ENCODE measurements at regions not wholly inside any gene's neighbourhood (a gene's known extent, or its start where the extent isn't known, plus 50 kb on each side); places are given as distances from the start of the nearest gene placed in this dataset.

DNA sequence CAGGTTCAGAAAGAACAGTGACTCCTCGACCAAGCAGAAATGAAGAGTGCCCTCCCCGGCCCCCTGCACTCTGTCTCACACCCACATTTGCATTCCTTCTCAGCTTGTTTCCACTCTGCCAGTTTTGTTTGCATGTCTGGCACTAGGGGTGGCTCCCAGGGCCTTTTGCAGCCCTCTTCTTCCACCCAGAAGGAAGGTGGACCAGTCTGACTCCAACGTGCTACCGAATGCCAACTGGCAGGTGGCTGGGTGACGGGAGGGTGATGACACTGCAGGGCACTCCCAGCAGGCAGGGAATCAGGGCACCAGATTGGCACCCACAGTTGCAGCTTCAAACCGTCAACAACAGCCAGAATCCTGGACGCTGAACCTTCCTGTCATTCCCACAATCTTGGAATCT is 371.1 kb downstream of the TXNL1 start:
- Histone ChIP-seq H3K36me3 (replicated peaks in 1 of 2) (no peaks in the 10 kb centered on the region), H3K9me3 (replicated peaks in 1 of 3) (no peaks in the 10 kb centered on the region), H3K27ac (no peak overlapping the region), H3K4me3 (no peak overlapping the region), H3K4me1 (replicated peaks in 1 of 2) (no peaks in the 10 kb centered on the region), H3K27me3 (no peaks in the 10 kb centered on the region)
- intact Hi-C loops (cut with DNase I): no loop called here
- no peak for DNase-seq
- TF ChIP-seq, protein P1, sequence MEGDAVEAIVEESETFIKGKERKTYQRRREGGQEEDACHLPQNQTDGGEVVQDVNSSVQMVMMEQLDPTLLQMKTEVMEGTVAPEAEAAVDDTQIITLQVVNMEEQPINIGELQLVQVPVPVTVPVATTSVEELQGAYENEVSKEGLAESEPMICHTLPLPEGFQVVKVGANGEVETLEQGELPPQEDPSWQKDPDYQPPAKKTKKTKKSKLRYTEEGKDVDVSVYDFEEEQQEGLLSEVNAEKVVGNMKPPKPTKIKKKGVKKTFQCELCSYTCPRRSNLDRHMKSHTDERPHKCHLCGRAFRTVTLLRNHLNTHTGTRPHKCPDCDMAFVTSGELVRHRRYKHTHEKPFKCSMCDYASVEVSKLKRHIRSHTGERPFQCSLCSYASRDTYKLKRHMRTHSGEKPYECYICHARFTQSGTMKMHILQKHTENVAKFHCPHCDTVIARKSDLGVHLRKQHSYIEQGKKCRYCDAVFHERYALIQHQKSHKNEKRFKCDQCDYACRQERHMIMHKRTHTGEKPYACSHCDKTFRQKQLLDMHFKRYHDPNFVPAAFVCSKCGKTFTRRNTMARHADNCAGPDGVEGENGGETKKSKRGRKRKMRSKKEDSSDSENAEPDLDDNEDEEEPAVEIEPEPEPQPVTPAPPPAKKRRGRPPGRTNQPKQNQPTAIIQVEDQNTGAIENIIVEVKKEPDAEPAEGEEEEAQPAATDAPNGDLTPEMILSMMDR (IDR thresholded peaks at IDR 0.05): no peak
- TF ChIP-seq POLR2A (IDR thresholded peaks at IDR 0.05): no peak
- WGBS, 4 donors: 68 to 84% (median 76%) methylated on average over 7 of the region's 7 CpGs

- 69 to 88% (median 78%) methylated on average over 3 of the region's 3 CpGs for WGBS, 4 donors
- DNase-seq: no peak
These were observed 380.2 kb downstream of the TXNL1 start for GRCh38 chr18:56258178-56258577.

DNA sequence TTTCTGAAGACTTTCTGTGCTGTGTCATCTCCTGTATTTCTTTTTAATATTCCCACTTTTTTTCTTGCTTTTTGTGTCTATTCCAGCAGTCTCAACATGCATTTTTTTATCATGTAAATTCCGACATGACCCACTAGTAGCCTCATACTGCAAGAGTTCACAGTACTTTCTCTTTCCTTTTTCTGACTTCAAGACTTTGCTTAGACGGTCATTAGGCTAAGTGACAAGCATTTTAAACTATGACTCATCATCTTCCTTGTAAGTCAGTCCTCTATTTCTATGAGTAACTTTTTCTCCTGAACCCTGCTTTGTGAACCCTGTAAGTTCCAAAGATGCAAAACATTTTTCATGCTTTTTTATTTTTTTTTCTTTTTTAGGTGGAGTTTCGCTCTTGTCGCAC is 381.2 kb downstream of the TXNL1 start:
- no peak for TF ChIP-seq POLR2A (IDR thresholded peaks at IDR 0.05)
- TF ChIP-seq, protein P1 (IDR thresholded peaks at IDR 0.05): no peak
- no peak overlapping the region for H3K27ac ChIP-seq
- H3K4me1 ChIP-seq (replicated peaks in 1 of 2): no peaks in the 10 kb centered on the region
- H3K36me3 ChIP-seq (replicated peaks in 1 of 2): no peaks in the 10 kb centered on the region
- 59 to 68% (median 60%) methylated on average over 4 of the region's 4 CpGs for WGBS, 4 donors
- H3K9me3 ChIP-seq (replicated peaks in 1 of 3): no peaks in the 10 kb centered on the region
- intact Hi-C loops (cut with DNase I): no loop called here
- H3K4me3 ChIP-seq: no peak overlapping the region
- H3K27me3 ChIP-seq: no peaks in the 10 kb centered on the region
- DNase-seq: no peak

More at GRCh38 chr18:56258178-56258577, 380.2 kb downstream of the TXNL1 start:
- Histone ChIP-seq H3K4me1 (replicated peaks in 1 of 2) (no peaks in the 10 kb centered on the region), H3K36me3 (replicated peaks in 1 of 2) (no peaks in the 10 kb centered on the region), H3K27me3 (no peaks in the 10 kb centered on the region), H3K9me3 (replicated peaks in 1 of 3) (no peaks in the 10 kb centered on the region), H3K4me3 (no peak overlapping the region), H3K27ac (no peak overlapping the region)
- TF ChIP-seq POLR2A (IDR thresholded peaks at IDR 0.05): no peak
- TF ChIP-seq, protein P1 (IDR thresholded peaks at IDR 0.05): no peak
- intact Hi-C loops (cut with DNase I): no loop called here

- intact Hi-C loops (cut with DNase I): no loop called here
- 87 to 92% (median 89%) methylated on average over 6 of the region's 6 CpGs for WGBS, 4 donors
- H3K36me3 ChIP-seq (replicated peaks in 1 of 2): no peaks in the 10 kb centered on the region
- H3K9me3 ChIP-seq (replicated peaks in 1 of 3): no peaks in the 10 kb centered on the region
- no peak overlapping the region for H3K27ac ChIP-seq
- no peak for DNase-seq
- no peaks in the 10 kb centered on the region for H3K27me3 ChIP-seq
- no peaks in the 10 kb centered on the region for H3K4me1 ChIP-seq (replicated peaks in 1 of 2)
- TF ChIP-seq, protein P1 (IDR thresholded peaks at IDR 0.05): no peak
- no peak for TF ChIP-seq POLR2A (IDR thresholded peaks at IDR 0.05)
- H3K4me3 ChIP-seq: no peak overlapping the region
These were observed 381.7 kb downstream of the TXNL1 start for GRCh38 chr18:56256659-56257058.
